Central memory CD4-positive, alpha-beta T cell (primary cell): ENCODE measurements at regions not wholly inside any gene's neighbourhood (a gene's known extent, or its start where the extent isn't known, plus 50 kb on each side); places are given as distances from the start of the nearest gene placed in this dataset.
"Not testable (repeated sequence)": the region's sequence is repeated elsewhere in the genome, so short reads cannot be mapped to it uniquely, and the experiment has no call there.

Source experiments
- DNase-seq: peaks from one replicate; pipeline ENCODE4 v3.0.0; 2022

DNA sequence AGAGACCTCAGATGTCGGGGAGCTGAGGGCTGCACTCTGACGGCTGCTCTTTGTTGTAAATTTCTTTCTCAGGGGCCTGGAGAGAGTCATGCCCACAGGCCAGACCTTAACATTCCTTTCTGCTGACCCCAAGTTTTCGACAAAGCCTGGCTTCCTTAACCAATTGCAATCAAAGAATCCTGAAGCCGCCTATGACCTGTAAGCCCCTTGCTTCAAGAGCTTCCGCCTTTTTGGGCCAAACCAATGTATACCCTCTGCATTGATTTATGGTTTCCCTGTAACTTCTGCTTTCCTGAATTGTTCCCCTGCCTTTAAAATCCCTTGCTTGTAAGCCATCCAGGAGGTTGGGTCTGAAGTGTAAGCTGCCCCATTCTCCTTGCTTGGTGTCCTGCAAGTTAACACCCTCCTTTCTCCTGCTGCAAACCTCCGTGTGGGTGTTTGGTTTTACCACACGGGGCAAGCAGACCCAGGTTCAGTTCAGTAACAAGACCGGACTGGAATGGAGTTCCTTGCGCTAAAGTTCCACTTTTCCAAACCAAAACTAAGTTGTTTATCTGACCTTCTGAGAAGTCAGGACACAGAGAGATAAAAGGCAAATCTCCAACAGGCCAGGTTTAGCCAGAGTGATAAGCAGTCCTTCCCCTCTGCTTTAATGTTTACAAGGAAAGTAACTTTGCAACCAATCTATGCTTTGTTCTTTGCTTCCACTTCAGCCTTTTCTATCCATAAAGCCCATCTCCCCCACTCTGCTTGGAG lies 141.6 kb downstream of the KCNJ12 start:
- DNase-seq = no peak

DNA sequence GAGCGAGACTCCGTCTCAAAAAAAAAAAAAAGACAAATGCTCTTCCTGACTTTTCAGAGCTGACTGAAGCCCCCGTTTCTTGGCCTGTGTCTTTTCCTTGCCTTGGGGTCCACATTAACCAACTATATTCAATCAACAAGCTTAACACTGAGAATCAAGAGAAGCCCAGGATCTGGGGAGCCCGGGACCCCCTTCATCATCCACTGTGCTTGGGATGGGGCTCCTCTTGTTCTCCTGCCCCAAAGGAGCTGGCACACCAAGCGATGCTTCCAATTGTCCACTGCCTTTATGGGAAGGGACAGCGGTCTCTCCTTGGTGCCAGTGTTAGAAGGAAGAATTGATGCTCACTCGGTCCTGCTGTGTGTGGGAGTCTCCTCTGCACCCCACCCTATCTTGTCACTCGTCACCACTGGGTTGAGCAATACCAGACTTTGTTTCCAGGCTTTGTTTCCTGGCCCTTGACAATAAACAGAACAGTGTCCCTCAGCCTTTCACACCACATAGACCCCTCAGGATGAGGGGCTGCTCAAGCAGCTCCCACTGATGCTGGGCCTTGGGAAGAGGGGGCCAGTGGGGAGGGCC lies 146.7 kb downstream of the KCNJ12 start:
- DNase-seq = no peak

- DNase-seq = no peak
These were observed 147.5 kb downstream of the KCNJ12 start for GRCh38 chr17:21523497-21524210.

DNA sequence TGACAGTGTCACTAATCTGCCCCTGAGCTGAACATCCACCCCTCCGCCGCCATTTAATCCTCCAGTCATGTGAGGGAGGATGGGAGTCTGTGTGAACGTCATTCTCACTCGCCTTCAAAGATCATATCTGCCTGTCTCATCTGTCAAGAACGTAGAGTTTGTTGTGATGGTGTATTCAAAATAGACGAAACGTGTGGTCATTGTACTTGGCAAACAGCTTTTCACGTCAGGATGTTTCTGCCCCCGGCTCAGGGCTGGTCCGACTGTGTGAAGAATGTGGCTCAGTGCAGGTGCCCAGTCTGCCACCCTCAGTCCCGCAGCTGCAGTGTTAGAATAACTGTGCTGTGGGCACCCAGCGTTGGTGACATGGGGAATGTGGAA lies 148.0 kb downstream of the KCNJ12 start:
- no peak for DNase-seq

- DNase-seq = no peak
These were observed 149.4 kb downstream of the KCNJ12 start for GRCh38 chr17:21525464-21526130.

DNA sequence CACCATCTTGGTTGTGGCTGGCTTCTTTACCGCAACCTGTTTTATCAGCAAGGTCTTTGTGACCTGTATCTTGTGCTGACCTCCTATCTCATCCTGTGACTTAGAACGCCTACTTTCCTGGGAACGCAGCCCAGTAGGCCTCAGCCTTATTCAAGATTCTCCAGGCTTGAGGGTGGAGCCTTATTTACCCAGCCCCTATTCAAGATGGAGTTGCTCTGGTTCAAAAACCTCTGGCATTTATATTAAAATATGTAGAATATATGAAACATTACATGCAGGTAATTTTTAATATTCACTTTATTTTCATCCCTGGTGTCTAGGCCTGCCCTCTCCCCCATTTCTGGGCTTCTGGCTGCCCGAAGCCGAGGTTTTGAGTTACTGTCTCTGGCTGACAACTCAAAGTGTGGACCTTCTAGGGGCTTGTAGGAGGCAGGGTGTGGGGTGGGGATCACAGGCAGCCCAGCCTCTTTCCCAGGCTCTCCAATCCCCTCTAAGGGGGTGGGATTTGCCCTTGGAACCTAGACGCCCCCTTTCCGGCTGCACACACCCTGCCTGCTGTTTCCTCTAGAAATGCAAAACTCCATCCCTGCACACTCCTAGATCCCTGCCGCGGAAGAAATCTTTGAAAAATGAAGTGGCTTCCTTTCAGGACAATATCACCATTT lies 152.0 kb downstream of the KCNJ12 start:
- no peak for DNase-seq

DNA sequence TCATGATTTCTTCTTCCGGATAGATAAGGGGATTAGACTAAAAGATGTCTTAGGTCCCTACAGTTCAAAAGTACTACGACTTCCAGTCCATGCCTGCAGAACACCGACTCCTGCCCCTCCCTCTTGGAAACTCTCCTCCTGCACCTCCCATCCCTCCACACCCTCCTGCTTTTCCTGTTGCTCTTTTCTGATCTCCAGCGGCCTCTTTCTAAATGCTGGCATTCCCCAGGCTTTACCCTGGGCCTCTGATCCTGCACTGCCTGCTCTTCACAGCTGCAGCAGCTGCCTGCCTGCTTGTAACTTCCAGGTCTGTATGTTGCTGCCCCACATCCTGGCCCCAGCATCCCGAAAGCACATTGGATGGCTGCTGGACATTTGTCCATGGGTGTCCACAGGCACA lies 154.2 kb downstream of the KCNJ12 start:
- DNase-seq = no peak

DNA sequence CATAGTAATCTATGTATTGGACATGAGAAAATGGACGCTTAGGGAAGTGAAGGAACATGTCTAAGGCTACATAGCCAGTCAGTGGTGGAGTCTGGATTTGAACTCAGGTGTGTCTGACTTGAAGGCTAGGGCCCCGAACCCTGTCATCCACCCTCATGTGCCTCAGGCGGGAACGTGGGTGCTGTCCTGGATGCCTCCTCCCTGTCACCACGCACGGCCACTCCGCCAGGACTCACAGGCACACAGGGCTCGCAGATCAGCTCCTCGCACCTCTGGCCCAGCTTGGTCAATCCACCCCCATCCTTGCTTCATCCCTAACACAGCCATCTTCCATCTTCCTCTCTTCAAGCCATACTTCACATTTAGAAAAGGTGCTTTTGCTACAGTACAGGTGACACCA lies 154.7 kb downstream of the KCNJ12 start:
- DNase-seq = no peak

DNA sequence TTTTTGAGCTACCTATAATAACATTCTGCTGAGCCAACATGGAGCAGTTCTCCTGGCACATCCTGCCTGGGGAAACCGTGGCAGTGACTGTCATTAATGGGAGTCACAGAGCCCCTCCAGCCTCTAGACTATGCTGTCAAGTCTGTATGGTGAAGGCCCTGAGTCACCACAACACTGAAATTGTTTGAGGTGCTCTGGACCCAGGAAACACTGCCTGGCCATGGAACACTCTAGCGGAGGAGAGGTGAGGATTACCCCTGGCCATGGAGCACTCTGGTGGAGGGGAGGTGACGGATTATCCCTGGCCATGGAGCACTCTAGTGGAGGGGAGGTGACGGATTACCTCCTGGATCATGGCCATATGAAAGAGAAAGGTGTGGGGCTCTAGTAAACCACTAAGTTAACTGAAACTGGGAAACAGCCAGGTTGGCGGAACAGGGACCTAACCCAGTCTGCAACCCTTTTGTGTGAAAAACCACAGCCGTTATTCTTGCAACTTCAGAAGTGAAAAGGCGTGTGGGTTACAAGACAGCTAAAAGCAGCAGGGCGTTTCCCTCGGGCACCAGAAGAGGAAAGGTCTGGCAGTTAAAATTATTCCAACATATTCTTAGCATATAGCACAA lies 156.7 kb downstream of the KCNJ12 start:
- no peak for DNase-seq

- no peak for DNase-seq
These were observed 156.5 kb upstream of the KCNJ18 start for GRCh38 chr17:21535686-21536375.

- DNase-seq = no peak
These were observed 155.0 kb upstream of the KCNJ18 start for GRCh38 chr17:21537302-21537701.

- DNase-seq = no peak
These were observed 153.7 kb upstream of the KCNJ18 start for GRCh38 chr17:21538615-21539014.

DNA sequence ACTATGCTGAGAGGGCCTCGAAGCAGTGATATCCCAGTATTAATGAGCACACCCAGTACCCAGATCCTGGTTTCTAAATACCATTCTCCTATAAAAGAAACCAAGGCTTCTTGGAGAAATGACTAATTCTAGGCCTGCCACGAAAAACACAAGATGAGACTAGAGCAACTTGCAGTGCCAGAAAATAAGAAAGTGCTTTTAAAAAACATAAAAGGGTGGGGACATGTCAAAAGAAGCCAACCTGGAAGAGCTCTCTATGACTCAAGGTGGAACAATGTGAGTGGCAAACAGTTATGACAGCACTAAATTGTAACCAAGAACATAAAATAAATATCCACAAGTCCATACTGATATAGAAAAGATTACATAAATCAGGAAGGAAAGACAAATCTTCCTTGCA lies 153.2 kb upstream of the KCNJ18 start:
- no peak for DNase-seq

GRCh38 chr17:21540502-21540901 lies 151.8 kb upstream of the KCNJ18 start:
- DNase-seq = no peak

GRCh38 chr17:21542070-21542469 lies 150.3 kb upstream of the KCNJ18 start:
- no peak for DNase-seq

GRCh38 chr17:21542991-21543390 lies 149.3 kb upstream of the KCNJ18 start:
- DNase-seq = no peak

GRCh38 chr17:21545064-21545463 lies 147.3 kb upstream of the KCNJ18 start:
- DNase-seq = no peak

- DNase-seq = no peak
These were observed 144.1 kb upstream of the KCNJ18 start for GRCh38 chr17:21548236-21548635.

DNA sequence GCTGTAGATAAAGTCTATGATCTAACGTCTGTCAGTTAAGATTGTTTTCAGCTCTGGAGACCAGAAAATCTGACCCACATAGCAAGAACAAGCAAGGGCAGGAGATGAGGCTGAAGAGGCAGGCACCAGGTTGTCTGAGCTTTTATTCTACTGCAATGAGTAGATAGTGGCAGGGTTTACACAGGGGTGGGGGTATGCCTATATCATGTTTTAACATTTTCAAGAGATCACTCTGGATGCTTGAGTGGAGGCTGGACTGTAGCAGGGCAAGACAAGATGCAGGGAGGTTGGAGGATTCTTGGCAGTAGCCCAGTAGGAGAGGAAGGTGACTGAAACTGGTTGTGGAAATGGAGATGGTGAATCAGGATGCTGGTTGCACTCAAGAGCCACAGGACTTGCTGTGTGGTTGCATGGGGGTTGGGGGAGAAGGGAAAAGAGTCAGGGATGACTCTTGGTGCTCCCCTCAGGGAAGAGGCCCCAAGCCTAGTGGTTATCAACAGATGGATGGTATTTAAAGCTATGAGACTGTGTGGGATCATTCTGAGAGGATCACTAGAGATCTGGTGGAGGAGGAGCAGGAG lies 143.1 kb upstream of the KCNJ18 start:
- no peak for DNase-seq

GRCh38 chr17:21550031-21550430 lies 142.3 kb upstream of the KCNJ18 start:
- DNase-seq = not testable (repeated sequence)

GRCh38 chr17:21551081-21551881 lies 141.0 kb upstream of the KCNJ18 start:
- peak; percentile 71 for DNase-seq
